Progenitor cell of endocrine pancreas (in vitro differentiated cells): ENCODE measurements at regions not wholly inside any gene's neighbourhood (a gene's known extent, or its start where the extent isn't known, plus 50 kb on each side); places are given as distances from the start of the nearest gene placed in this dataset.

Source experiments
- DNase-seq: peaks from one replicate; pipeline ENCODE4 v3.0.0; 2021; ENCODE audit warnings: low spot score; ENCODE audit not compliant: unreplicated experiment
- H3K27ac Mint-ChIP-seq: 2 replicates; pipeline ENCODE4 v1.8.0; 2021; ENCODE audit warnings: mild to moderate bottlenecking, moderate library complexity, mixed read lengths
- H3K27me3 Mint-ChIP-seq: 2 replicates; pipeline ENCODE4 v1.8.0; 2021; ENCODE audit warnings: mixed read lengths
- H3K36me3 Mint-ChIP-seq: 2 replicates; pipeline ENCODE4 v1.8.0; 2022; ENCODE audit warnings: mixed read lengths; ENCODE audit not compliant: insufficient read depth
- H3K4me1 Mint-ChIP-seq: 2 replicates; pipeline ENCODE4 v1.8.0; 2021; ENCODE audit warnings: low read depth, mixed read lengths
- H3K4me3 Mint-ChIP-seq: 2 replicates; pipeline ENCODE4 v1.8.0; 2021; ENCODE audit warnings: low read depth, mild to moderate bottlenecking, moderate library complexity, mixed read lengths
- H3K9me3 Mint-ChIP-seq: 2 replicates; pipeline ENCODE4 v1.8.0; 2021; ENCODE audit warnings: low read depth, mixed read lengths
- CTCF ChIP-seq: fragments of 200-600 bp; sonication (generic); IDR thresholded peaks from one replicate; pipeline ENCODE4 v1.5.0; 2021; ENCODE audit warnings: antibody characterized with exemption, mild to moderate bottlenecking; ENCODE audit not compliant: unreplicated experiment

- no peak overlapping the region for H3K4me3 Mint-ChIP-seq
- TF ChIP-seq CTCF, result no peak
- no peak overlapping the region for H3K27ac Mint-ChIP-seq
- H3K9me3 Mint-ChIP-seq, result no peaks in the 10 kb centered on the region
- H3K4me1 Mint-ChIP-seq, result peaks cover 9% of the 10 kb centered on the region
- no peak for DNase-seq
- H3K27me3 Mint-ChIP-seq, result no peaks in the 10 kb centered on the region
- no peaks in the 10 kb centered on the region for H3K36me3 Mint-ChIP-seq
These were observed 476.9 kb upstream of the ISX start for GRCh38 chr22:34588871-34589545.

- no peak for DNase-seq
- Mint-ChIP-seq H3K9me3 (no peaks in the 10 kb centered on the region), H3K4me3 (no peak overlapping the region), H3K4me1 (peaks cover 9% of the 10 kb centered on the region), H3K27ac (no peak overlapping the region), H3K36me3 (no peaks in the 10 kb centered on the region), H3K27me3 (no peaks in the 10 kb centered on the region)
- no peak for TF ChIP-seq CTCF
These were observed 473.7 kb upstream of the ISX start for GRCh38 chr22:34592123-34592740.

GRCh38 chr22:34599567-34599966, 466.4 kb upstream of the ISX start:
- no peaks in the 10 kb centered on the region for H3K4me1 Mint-ChIP-seq
- DNase-seq, result no peak
- H3K9me3 Mint-ChIP-seq, result no peaks in the 10 kb centered on the region
- H3K27ac Mint-ChIP-seq, result no peak overlapping the region
- H3K36me3 Mint-ChIP-seq, result no peaks in the 10 kb centered on the region
- H3K27me3 Mint-ChIP-seq, result peaks cover 9% of the 10 kb centered on the region
- TF ChIP-seq CTCF, result no peak
- no peak overlapping the region for H3K4me3 Mint-ChIP-seq

- Mint-ChIP-seq H3K9me3 (no peaks in the 10 kb centered on the region), H3K36me3 (no peaks in the 10 kb centered on the region), H3K4me3 (no peak overlapping the region), H3K4me1 (no peaks in the 10 kb centered on the region), H3K27ac (no peak overlapping the region), H3K27me3 (peaks cover 2% of the 10 kb centered on the region)
- no peak for TF ChIP-seq CTCF
- DNase-seq, result no peak
These were observed 461.6 kb upstream of the ISX start for GRCh38 chr22:34604312-34604711.

- Mint-ChIP-seq H3K4me3 (no peak overlapping the region), H3K27me3 (no peaks in the 10 kb centered on the region), H3K27ac (no peak overlapping the region), H3K36me3 (no peaks in the 10 kb centered on the region), H3K4me1 (no peaks in the 10 kb centered on the region), H3K9me3 (no peaks in the 10 kb centered on the region)
- TF ChIP-seq CTCF, result no peak
- no peak for DNase-seq
These were observed 457.9 kb upstream of the ISX start for GRCh38 chr22:34608106-34608505.
